ENCODE measurements at regions not wholly inside any gene's neighbourhood (a gene's known extent, or its start where the extent isn't known, plus 50 kb on each side); places are given as distances from the start of the nearest gene placed in this dataset.

- Mint-ChIP-seq H3K4me3 (no peak overlapping the region), H3K9me3 (no peaks in the 10 kb centered on the region), H3K27me3 (peaks cover 11% of the 10 kb centered on the region), H3K4me1 (ENCODE audit: low read depth) (peaks cover 13% of the 10 kb centered on the region), H3K36me3 (ENCODE audit: low read depth) (no peaks in the 10 kb centered on the region), H3K27ac (no peak overlapping the region)
- intact Hi-C loops (cut with micrococcal nuclease) = no loop called here
These were observed 330.6 kb upstream of the ZC3H12C start for GRCh38 chr11:109762546-109762945.

DNA sequence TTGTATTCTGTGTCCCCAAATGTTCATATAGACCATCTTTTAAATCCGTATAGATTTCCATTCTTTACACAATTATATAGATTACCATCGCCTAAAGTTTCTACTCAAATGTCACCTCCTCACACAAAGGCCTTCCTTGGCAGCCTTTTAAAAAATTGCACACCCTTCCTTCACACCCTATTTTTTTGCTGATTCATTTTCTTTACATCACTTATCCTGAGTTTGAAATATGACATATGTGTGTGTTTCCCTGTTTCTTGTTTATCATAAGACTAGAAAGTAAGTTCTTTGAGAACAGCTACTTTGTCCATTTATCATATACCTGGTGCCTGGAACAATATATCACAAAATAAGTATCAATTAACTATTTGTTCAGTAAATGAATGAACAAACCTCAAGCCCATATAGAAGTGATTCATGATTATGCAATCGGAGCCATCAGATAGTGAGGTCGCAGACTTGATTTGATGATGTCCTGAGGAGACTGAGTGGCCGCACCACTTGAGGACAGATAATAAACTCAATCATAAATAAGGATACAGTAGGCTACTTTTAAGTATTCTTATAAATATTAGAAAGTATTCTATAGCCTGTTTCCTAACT lies 327.4 kb upstream of the ZC3H12C start:
- Mint-ChIP-seq H3K27ac (no peak overlapping the region), H3K27me3 (peaks cover 11% of the 10 kb centered on the region), H3K9me3 (no peaks in the 10 kb centered on the region), H3K4me1 (ENCODE audit: low read depth) (peaks cover 13% of the 10 kb centered on the region), H3K4me3 (no peak overlapping the region), H3K36me3 (ENCODE audit: low read depth) (no peaks in the 10 kb centered on the region)
- intact Hi-C loops (cut with micrococcal nuclease) = no loop called here

GRCh38 chr11:109769858-109770257 lies 323.3 kb upstream of the ZC3H12C start:
- H3K27me3 Mint-ChIP-seq = peaks cover 15% of the 10 kb centered on the region
- no peak overlapping the region for H3K4me3 Mint-ChIP-seq
- intact Hi-C loops (cut with micrococcal nuclease) = no loop called here
- no peak overlapping the region for H3K27ac Mint-ChIP-seq
- peaks cover 7% of the 10 kb centered on the region for H3K4me1 Mint-ChIP-seq (ENCODE audit: low read depth)
- no peaks in the 10 kb centered on the region for H3K36me3 Mint-ChIP-seq (ENCODE audit: low read depth)
- no peaks in the 10 kb centered on the region for H3K9me3 Mint-ChIP-seq

DNA sequence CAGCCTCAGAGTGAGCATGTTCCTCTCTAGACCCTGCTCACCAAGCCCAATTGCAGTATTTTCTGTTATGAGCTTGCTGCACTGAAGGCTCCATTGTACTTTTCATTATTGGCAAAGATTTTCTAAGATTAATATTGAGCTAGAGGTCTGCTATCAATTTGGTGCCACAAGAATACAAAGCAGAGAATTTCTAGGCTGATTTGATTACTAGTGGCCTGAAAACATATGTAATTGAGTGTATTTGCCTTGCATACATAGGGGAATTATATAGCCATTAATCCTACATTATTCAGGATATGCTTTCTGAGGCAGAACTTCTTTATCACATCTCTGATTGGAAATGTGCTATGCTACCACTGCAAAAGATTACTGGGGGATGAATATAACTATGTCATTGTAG lies 322.9 kb upstream of the ZC3H12C start:
- no peaks in the 10 kb centered on the region for H3K9me3 Mint-ChIP-seq
- H3K4me1 Mint-ChIP-seq (ENCODE audit: low read depth) = peaks cover 7% of the 10 kb centered on the region
- intact Hi-C loops (cut with micrococcal nuclease) = no loop called here
- H3K36me3 Mint-ChIP-seq (ENCODE audit: low read depth) = no peaks in the 10 kb centered on the region
- H3K4me3 Mint-ChIP-seq = no peak overlapping the region
- H3K27me3 Mint-ChIP-seq = peaks cover 15% of the 10 kb centered on the region
- no peak overlapping the region for H3K27ac Mint-ChIP-seq

DNA sequence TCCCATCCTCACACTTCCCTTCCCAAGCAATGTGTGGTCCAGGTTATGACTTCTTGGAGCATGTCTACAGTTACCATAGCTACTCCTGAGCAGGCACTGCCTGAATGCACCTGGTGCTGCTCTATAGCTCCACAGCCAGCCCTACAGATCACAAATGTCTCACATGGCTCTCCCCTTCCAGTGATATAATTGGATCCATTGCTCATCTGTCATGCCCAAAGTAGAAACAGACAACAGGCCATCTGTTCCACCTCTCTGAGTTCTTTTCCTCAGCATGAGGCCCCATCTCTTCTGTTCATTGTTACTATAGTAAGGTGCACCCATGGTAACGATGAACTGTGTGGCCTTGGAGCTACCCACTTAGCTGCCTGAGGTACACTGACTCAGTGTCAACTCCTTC lies 320.3 kb upstream of the ZC3H12C start:
- Mint-ChIP-seq H3K4me3 (no peak overlapping the region), H3K4me1 (ENCODE audit: low read depth) (no peaks in the 10 kb centered on the region), H3K36me3 (ENCODE audit: low read depth) (no peaks in the 10 kb centered on the region), H3K27me3 (peaks cover 16% of the 10 kb centered on the region), H3K9me3 (no peaks in the 10 kb centered on the region), H3K27ac (no peak overlapping the region)
- intact Hi-C loops (cut with micrococcal nuclease) = no loop called here

DNA sequence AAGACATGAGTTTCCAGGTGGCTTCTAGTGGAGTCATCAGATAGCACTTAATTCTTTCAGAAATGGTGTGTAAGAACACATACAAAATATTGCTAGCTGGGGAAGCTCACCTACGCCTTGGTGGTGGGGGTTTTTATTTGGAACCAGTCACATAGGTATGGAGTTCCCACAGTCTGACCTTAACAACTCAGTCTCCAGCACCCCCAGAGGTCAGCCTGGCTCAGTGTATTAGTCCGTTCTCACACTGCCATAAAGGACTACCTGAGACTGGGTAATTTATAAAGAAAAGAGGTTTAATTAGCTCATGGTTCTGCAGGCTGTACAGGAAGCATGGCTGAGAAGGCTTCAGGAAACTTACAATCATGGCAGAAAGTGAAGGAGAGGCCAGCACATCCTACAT lies 317.5 kb upstream of the ZC3H12C start:
- intact Hi-C loops (cut with micrococcal nuclease) = no loop called here
- no peaks in the 10 kb centered on the region for H3K4me1 Mint-ChIP-seq (ENCODE audit: low read depth)
- no peaks in the 10 kb centered on the region for H3K9me3 Mint-ChIP-seq
- H3K27me3 Mint-ChIP-seq = peaks cover 6% of the 10 kb centered on the region
- no peak overlapping the region for H3K4me3 Mint-ChIP-seq
- no peaks in the 10 kb centered on the region for H3K36me3 Mint-ChIP-seq (ENCODE audit: low read depth)
- H3K27ac Mint-ChIP-seq = no peak overlapping the region

GRCh38 chr11:109783014-109783413 lies 310.2 kb upstream of the ZC3H12C start:
- no peak overlapping the region for H3K4me3 Mint-ChIP-seq
- no peaks in the 10 kb centered on the region for H3K36me3 Mint-ChIP-seq (ENCODE audit: low read depth)
- intact Hi-C loops (cut with micrococcal nuclease) = no loop called here
- H3K27me3 Mint-ChIP-seq = no peaks in the 10 kb centered on the region
- H3K4me1 Mint-ChIP-seq (ENCODE audit: low read depth) = no peaks in the 10 kb centered on the region
- no peak overlapping the region for H3K27ac Mint-ChIP-seq
- no peaks in the 10 kb centered on the region for H3K9me3 Mint-ChIP-seq

DNA sequence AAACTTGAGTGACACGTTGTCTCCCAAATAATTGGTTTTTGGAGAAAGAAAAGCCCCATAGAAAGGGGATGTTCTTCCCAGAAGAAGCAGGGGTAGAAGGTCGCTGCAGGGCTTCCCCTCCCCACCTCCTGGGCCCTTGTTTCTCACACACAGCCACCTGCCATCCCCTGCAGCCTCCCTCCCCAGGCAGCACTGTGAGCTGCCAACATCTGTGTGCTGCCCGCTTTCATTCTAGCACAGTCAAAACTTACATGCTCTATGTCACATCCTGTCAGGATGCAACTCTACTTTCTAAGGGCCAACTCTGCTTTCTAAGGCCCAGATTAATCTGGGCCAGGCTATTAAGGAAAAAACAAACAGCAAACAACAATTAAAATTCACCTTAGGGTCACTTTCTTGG lies 309.4 kb upstream of the ZC3H12C start:
- no peak overlapping the region for H3K4me3 Mint-ChIP-seq
- no peaks in the 10 kb centered on the region for H3K9me3 Mint-ChIP-seq
- H3K27ac Mint-ChIP-seq = no peak overlapping the region
- intact Hi-C loops (cut with micrococcal nuclease) = no loop called here
- H3K27me3 Mint-ChIP-seq = no peaks in the 10 kb centered on the region
- H3K36me3 Mint-ChIP-seq (ENCODE audit: low read depth) = no peaks in the 10 kb centered on the region
- H3K4me1 Mint-ChIP-seq (ENCODE audit: low read depth) = no peaks in the 10 kb centered on the region

DNA sequence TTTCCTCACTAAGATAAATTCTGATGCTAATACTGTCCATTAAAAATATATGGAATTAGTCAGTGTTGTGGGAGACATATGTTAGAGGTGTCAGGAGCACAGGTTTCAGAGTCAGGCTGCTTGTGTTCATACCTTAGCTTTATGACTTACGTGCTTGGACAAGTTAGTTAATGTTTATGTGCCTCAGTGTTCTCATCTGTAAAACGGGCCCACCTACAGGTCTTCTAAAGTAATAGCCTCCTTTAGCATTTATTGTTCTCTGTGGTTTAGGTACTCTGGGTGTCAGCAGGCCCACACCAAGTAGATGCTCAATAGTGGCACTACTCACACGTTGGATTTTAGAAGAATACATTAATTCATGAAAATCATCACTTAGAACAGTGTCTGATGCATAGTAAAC lies 308.7 kb upstream of the ZC3H12C start:
- H3K4me3 Mint-ChIP-seq = no peak overlapping the region
- intact Hi-C loops (cut with micrococcal nuclease) = no loop called here
- H3K4me1 Mint-ChIP-seq (ENCODE audit: low read depth) = no peaks in the 10 kb centered on the region

DNA sequence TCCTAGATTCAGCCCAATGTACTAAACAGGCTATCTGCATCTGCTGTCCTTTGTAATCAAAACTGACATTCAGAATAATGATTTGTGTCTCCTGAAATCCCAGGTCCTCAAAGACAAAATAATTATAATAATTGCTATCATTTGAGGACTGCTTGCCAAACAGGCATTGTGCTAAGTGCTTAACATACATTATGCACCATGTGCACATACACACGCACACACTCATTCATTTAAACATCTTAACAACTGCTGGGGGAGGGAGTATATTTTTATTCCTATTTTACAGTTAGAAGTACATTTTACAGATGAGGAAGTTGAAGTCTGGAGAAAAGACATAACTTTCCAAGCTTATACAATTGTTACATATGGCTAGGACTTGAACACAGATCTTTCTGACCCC lies 308.0 kb upstream of the ZC3H12C start:
- Mint-ChIP-seq H3K27me3 (no peaks in the 10 kb centered on the region), H3K9me3 (no peaks in the 10 kb centered on the region), H3K4me3 (no peak overlapping the region), H3K4me1 (ENCODE audit: low read depth) (no peaks in the 10 kb centered on the region), H3K36me3 (ENCODE audit: low read depth) (no peaks in the 10 kb centered on the region), H3K27ac (no peak overlapping the region)
- intact Hi-C loops (cut with micrococcal nuclease) = no loop called here

More for the DNA sequence above, 308.7 kb upstream of the ZC3H12C start:
- Mint-ChIP-seq H3K9me3 (no peaks in the 10 kb centered on the region), H3K27me3 (no peaks in the 10 kb centered on the region), H3K27ac (no peak overlapping the region), H3K36me3 (ENCODE audit: low read depth) (no peaks in the 10 kb centered on the region)

- no peak overlapping the region for H3K4me3 Mint-ChIP-seq
- H3K27ac Mint-ChIP-seq = no peak overlapping the region
- H3K27me3 Mint-ChIP-seq = no peaks in the 10 kb centered on the region
- intact Hi-C loops (cut with micrococcal nuclease) = no loop called here
- no peaks in the 10 kb centered on the region for H3K9me3 Mint-ChIP-seq
- H3K4me1 Mint-ChIP-seq (ENCODE audit: low read depth) = no peaks in the 10 kb centered on the region
- no peaks in the 10 kb centered on the region for H3K36me3 Mint-ChIP-seq (ENCODE audit: low read depth)
These were observed 307.5 kb upstream of the ZC3H12C start for GRCh38 chr11:109785714-109786113.

DNA sequence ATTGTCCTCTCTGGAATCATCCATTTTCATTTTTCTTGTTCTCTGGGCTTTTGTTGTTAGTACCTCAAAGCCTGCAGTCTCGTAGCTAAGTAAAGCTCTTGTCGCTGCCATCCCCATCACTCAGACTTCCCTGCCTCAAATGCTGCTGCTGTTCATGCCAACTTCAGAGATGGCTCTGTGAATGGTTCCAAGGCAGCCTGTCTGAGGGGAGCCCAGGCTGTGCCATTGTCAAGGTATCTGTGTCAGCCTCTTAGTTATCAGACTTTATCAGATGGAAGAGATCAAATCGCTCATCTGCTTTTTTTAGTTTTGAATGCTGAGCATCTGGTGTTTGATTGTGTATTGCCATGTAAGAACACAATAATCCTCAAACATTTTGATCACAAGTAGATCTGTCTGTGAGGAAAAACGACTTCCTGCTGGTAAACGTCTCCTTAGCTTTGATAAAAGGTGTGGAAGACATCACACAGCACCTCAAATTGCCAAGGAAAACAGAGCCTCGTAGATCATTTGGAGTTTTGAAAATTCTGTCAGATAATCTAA lies 304.2 kb upstream of the ZC3H12C start:
- no peaks in the 10 kb centered on the region for H3K36me3 Mint-ChIP-seq (ENCODE audit: low read depth)
- H3K27ac Mint-ChIP-seq = no peak overlapping the region
- H3K27me3 Mint-ChIP-seq = no peaks in the 10 kb centered on the region
- no peak overlapping the region for H3K4me3 Mint-ChIP-seq
- no peaks in the 10 kb centered on the region for H3K4me1 Mint-ChIP-seq (ENCODE audit: low read depth)
- H3K9me3 Mint-ChIP-seq = no peaks in the 10 kb centered on the region
- intact Hi-C loops (cut with micrococcal nuclease) = no loop called here

DNA sequence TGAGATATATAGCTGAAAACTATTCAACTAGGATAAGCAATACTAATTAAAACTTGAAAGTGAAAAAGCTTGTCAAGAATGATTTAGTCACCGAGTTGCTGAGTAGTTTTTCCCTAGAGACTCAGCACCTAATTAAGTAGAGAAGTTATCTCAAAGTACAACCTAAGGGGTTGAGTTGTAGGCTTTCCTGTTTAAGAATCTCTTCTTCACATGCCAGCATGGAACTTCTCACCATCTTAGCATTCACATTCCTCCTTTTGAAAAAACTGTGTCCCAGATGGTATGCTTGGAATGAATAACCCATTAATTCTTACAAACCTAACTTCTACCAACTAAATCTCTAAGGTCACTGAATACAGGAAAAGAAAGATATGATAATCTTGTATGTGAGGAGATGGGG lies 303.3 kb upstream of the ZC3H12C start:
- Mint-ChIP-seq H3K36me3 (ENCODE audit: low read depth) (no peaks in the 10 kb centered on the region), H3K27me3 (no peaks in the 10 kb centered on the region), H3K27ac (no peak overlapping the region), H3K4me1 (ENCODE audit: low read depth) (no peaks in the 10 kb centered on the region), H3K9me3 (no peaks in the 10 kb centered on the region), H3K4me3 (no peak overlapping the region)
- intact Hi-C loops (cut with micrococcal nuclease) = no loop called here

- H3K9me3 Mint-ChIP-seq = no peaks in the 10 kb centered on the region
- H3K4me3 Mint-ChIP-seq = no peak overlapping the region
- no peak overlapping the region for H3K27ac Mint-ChIP-seq
- intact Hi-C loops (cut with micrococcal nuclease) = no loop called here
- no peaks in the 10 kb centered on the region for H3K4me1 Mint-ChIP-seq (ENCODE audit: low read depth)
- H3K27me3 Mint-ChIP-seq = no peaks in the 10 kb centered on the region
- H3K36me3 Mint-ChIP-seq (ENCODE audit: low read depth) = no peaks in the 10 kb centered on the region
These were observed 301.9 kb upstream of the ZC3H12C start for GRCh38 chr11:109791337-109791736.

GRCh38 chr11:109794501-109794900 lies 298.7 kb upstream of the ZC3H12C start:
- H3K27ac Mint-ChIP-seq = no peak overlapping the region
- no peaks in the 10 kb centered on the region for H3K36me3 Mint-ChIP-seq (ENCODE audit: low read depth)
- intact Hi-C loops (cut with micrococcal nuclease) = no loop called here
- H3K4me3 Mint-ChIP-seq = no peak overlapping the region
- no peaks in the 10 kb centered on the region for H3K4me1 Mint-ChIP-seq (ENCODE audit: low read depth)
- H3K9me3 Mint-ChIP-seq = no peaks in the 10 kb centered on the region
- H3K27me3 Mint-ChIP-seq = no peaks in the 10 kb centered on the region
